ENCODE measurements at regions not wholly inside any gene's neighbourhood (a gene's known extent, or its start where the extent isn't known, plus 50 kb on each side); places are given as distances from the start of the nearest gene placed in this dataset.

DNA sequence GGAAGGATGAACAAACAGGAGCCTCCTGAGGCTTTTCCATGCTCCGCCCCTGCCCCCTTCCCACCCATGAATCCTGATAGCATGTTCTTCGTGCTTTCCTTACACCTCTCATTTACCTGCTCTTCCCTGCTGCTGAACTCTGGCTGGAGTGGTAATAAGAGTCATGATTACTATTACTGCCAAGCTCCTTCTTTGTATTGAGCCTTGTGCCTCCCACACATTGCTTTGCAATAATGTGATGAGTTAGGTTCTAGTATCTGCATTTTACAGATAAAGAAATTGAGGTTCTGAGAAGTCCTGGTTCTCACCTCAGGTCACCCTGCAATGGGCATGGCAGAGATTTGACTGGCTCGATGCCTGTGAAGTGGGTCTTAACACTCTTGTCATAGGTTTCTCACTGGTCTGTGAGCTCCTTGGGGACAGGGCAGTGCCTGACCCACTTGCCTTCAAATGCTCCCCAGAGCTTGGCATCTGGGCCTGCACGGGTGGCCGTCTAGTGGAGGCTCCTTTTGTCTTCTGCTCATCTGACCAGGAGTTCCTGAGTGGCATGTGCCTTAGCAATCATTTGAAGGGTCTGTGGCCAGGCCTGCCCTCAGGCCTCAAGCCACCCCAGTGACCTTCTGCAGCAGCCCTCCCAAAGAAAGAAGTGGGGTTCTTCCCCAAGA, 309.2 kb upstream of the ZMIZ1 start:
- no peak overlapping the region for H3K4me3 ChIP-seq (ENCODE audit: low read depth, low read length, poor library complexity, severe bottlenecking)
- peaks cover 32% of the 10 kb centered on the region for H3K4me1 ChIP-seq (ENCODE audit: insufficient read depth, low read length, poor library complexity, severe bottlenecking)
- CTCF ChIA-PET, result no interaction called here
- BruUV-seq (replicated peaks), result no TSS peak
- no peaks in the 10 kb centered on the region for H3K9me3 ChIP-seq (ENCODE audit: low read depth, low read length, poor library complexity, severe bottlenecking)
- intact Hi-C loops (cut with micrococcal nuclease; ENCODE audit: unreplicated experiment), result no loop called here
- POLR2A ChIA-PET (ENCODE audit: low non-redundant PET), result no interaction called here
- H3K27ac ChIP-seq (ENCODE audit: low read depth, low read length, poor library complexity, severe bottlenecking), result no peak overlapping the region
- no peaks in the 10 kb centered on the region for H3K36me3 ChIP-seq (ENCODE audit: insufficient read depth, low read length, poor library complexity, severe bottlenecking)
- no peak for TF ChIP-seq EZH2 (IDR thresholded peaks at IDR 0.05; ENCODE audit: borderline replicate concordance, low read depth, low read length, poor library complexity, severe bottlenecking)
- TF ChIP-seq, protein P1, sequence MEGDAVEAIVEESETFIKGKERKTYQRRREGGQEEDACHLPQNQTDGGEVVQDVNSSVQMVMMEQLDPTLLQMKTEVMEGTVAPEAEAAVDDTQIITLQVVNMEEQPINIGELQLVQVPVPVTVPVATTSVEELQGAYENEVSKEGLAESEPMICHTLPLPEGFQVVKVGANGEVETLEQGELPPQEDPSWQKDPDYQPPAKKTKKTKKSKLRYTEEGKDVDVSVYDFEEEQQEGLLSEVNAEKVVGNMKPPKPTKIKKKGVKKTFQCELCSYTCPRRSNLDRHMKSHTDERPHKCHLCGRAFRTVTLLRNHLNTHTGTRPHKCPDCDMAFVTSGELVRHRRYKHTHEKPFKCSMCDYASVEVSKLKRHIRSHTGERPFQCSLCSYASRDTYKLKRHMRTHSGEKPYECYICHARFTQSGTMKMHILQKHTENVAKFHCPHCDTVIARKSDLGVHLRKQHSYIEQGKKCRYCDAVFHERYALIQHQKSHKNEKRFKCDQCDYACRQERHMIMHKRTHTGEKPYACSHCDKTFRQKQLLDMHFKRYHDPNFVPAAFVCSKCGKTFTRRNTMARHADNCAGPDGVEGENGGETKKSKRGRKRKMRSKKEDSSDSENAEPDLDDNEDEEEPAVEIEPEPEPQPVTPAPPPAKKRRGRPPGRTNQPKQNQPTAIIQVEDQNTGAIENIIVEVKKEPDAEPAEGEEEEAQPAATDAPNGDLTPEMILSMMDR (conservative IDR thresholded peaks at IDR 0.05; ENCODE audit: low read depth, low read length), result no peak
- H3K27me3 ChIP-seq (replicated peaks; ENCODE audit: insufficient read depth, low read depth, low read length, poor library complexity), result no peaks in the 10 kb centered on the region
- DNase-seq (ENCODE audit: low spot score), result no peak

DNA sequence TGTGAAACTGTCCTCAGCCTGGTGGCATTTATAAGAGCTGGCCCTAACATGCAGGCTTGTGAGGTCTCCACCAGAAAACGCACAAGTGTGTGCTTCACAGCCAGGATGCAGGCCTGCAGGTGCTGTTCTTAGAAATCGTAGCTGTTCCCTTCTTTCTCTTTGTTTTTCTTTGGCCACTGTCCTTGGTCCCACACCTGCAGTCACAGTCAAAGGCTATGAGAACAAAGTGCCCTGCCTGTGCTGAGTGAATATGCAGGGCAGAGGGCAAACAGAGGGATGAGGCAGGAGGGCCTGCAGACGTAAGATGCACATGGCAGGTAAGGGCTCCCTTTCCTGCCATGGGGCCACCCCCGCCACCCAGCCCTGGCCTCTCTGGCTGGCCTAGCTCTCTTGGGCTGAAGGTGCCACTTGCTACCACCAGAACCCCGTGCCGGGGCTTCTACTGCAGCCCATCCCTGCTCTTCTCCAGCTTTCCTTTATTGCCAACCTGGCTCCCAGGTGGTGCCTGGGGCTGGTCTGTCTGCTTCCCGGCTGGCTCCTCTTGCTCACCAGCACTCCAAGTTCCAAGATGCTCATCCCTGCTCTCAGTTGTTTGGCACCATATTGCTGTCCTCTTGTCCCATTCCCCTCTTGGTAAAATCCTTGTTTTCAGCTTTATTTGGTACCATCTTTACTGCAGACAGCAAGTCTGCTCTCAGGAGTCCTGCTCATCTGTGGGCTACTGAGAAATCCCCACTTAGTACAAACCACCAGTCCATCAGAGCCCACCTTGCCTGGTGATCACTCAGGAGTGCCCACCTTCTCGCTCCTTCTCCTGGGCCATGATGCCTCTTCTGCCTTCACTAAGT, 308.1 kb upstream of the ZMIZ1 start:
- intact Hi-C loops (cut with micrococcal nuclease; ENCODE audit: unreplicated experiment), result no loop called here
- POLR2A ChIA-PET (ENCODE audit: low non-redundant PET), result no interaction called here
- no TSS peak for BruUV-seq (replicated peaks)

DNA sequence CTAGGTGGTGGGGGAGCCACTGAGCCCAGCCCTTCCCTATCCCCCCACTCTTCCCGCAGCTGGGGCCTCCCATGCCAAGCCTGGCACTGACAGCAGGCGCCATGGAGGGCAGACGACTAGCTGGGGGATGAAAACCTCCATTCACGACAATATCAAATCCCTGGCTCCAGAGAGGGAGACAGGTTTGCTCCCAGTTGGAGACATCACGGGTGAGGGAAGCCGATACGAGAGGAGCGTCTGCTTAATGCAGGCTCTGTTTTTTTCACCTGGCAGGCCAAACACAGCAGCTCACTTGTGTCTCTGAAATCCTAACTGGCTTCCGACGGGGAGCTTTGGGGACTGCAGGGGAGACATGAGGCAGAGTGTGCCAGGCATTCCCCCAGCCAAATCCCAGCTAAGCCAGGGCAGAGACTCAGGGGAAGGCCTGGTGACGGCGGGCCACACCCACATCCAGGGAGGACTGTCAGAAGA, 307.4 kb upstream of the ZMIZ1 start:
- intact Hi-C loops (cut with micrococcal nuclease; ENCODE audit: unreplicated experiment), result no loop called here
- DNase-seq (ENCODE audit: low spot score), result no peak
- Histone ChIP-seq H3K27ac (ENCODE audit: low read depth, low read length, poor library complexity, severe bottlenecking) (no peak overlapping the region), H3K4me1 (ENCODE audit: insufficient read depth, low read length, poor library complexity, severe bottlenecking) (peaks cover 16% of the 10 kb centered on the region), H3K27me3 (replicated peaks; ENCODE audit: insufficient read depth, low read depth, low read length, poor library complexity) (no peaks in the 10 kb centered on the region), H3K36me3 (ENCODE audit: insufficient read depth, low read length, poor library complexity, severe bottlenecking) (no peaks in the 10 kb centered on the region), H3K4me3 (ENCODE audit: low read depth, low read length, poor library complexity, severe bottlenecking) (no peak overlapping the region), H3K9me3 (ENCODE audit: low read depth, low read length, poor library complexity, severe bottlenecking) (no peaks in the 10 kb centered on the region)
- ChIA-PET POLR2A (ENCODE audit: low non-redundant PET) (no interaction called here), CTCF (no interaction called here)
- BruUV-seq (replicated peaks), result no TSS peak
- TF ChIP-seq EZH2 (IDR thresholded peaks at IDR 0.05; ENCODE audit: borderline replicate concordance, low read depth, low read length, poor library complexity, severe bottlenecking), result no peak

More for the DNA sequence above, 308.1 kb upstream of the ZMIZ1 start:
- H3K9me3 ChIP-seq (ENCODE audit: low read depth, low read length, poor library complexity, severe bottlenecking), result no peaks in the 10 kb centered on the region
- H3K36me3 ChIP-seq (ENCODE audit: insufficient read depth, low read length, poor library complexity, severe bottlenecking), result no peaks in the 10 kb centered on the region
- H3K27me3 ChIP-seq (replicated peaks; ENCODE audit: insufficient read depth, low read depth, low read length, poor library complexity), result no peaks in the 10 kb centered on the region
- no peak for TF ChIP-seq EZH2 (IDR thresholded peaks at IDR 0.05; ENCODE audit: borderline replicate concordance, low read depth, low read length, poor library complexity, severe bottlenecking)
- TF ChIP-seq, protein P1 (conservative IDR thresholded peaks at IDR 0.05; ENCODE audit: low read depth, low read length), result no peak
- no peak overlapping the region for H3K27ac ChIP-seq (ENCODE audit: low read depth, low read length, poor library complexity, severe bottlenecking)
- H3K4me1 ChIP-seq (ENCODE audit: insufficient read depth, low read length, poor library complexity, severe bottlenecking), result peaks cover 23% of the 10 kb centered on the region
- CTCF ChIA-PET, result no interaction called here
- DNase-seq (ENCODE audit: low spot score), result no peak
- H3K4me3 ChIP-seq (ENCODE audit: low read depth, low read length, poor library complexity, severe bottlenecking), result no peak overlapping the region
